ENCODE measurements at regions not wholly inside any gene's neighbourhood (a gene's known extent, or its start where the extent isn't known, plus 50 kb on each side); places are given as distances from the start of the nearest gene placed in this dataset.

GRCh38 chr2:181294979-181295378, 162.2 kb upstream of the ITGA4 start:
- Mint-ChIP-seq H3K4me3 (ENCODE audit: unreplicated experiment) (no peak overlapping the region), H3K9me3 (ENCODE audit: low read depth) (peaks cover 35% of the 10 kb centered on the region), H3K27me3 (ENCODE audit: low read depth) (no peaks in the 10 kb centered on the region), H3K36me3 (ENCODE audit: low read depth) (peaks cover 6% of the 10 kb centered on the region), H3K27ac (ENCODE audit: unreplicated experiment) (no peak overlapping the region), H3K4me1 (ENCODE audit: low read depth) (peaks cover 8% of the 10 kb centered on the region)
- TF ChIP-seq CTCF (IDR thresholded peaks at IDR 0.05): no peak
- DNase-seq (ENCODE audit: low spot score): no peak

GRCh38 chr2:181300600-181301291, 156.4 kb upstream of the ITGA4 start:
- no peak overlapping the region for H3K4me3 Mint-ChIP-seq (ENCODE audit: unreplicated experiment)
- H3K4me1 Mint-ChIP-seq (ENCODE audit: low read depth): peaks cover 4% of the 10 kb centered on the region
- no peak overlapping the region for H3K27ac Mint-ChIP-seq (ENCODE audit: unreplicated experiment)
- H3K36me3 Mint-ChIP-seq (ENCODE audit: low read depth): peaks cover 4% of the 10 kb centered on the region
- TF ChIP-seq CTCF (IDR thresholded peaks at IDR 0.05): no peak
- peaks cover 32% of the 10 kb centered on the region for H3K9me3 Mint-ChIP-seq (ENCODE audit: low read depth)
- no peak for DNase-seq (ENCODE audit: low spot score)
- no peaks in the 10 kb centered on the region for H3K27me3 Mint-ChIP-seq (ENCODE audit: low read depth)

- Mint-ChIP-seq H3K27me3 (ENCODE audit: low read depth) (no peaks in the 10 kb centered on the region), H3K27ac (ENCODE audit: unreplicated experiment) (no peak overlapping the region)
These were observed 153.0 kb upstream of the ITGA4 start for GRCh38 chr2:181304011-181304844.

GRCh38 chr2:181305301-181306123, 151.7 kb upstream of the ITGA4 start:
- Mint-ChIP-seq H3K4me1 (ENCODE audit: low read depth) (peaks cover 35% of the 10 kb centered on the region), H3K4me3 (ENCODE audit: unreplicated experiment) (no peak overlapping the region), H3K27ac (ENCODE audit: unreplicated experiment) (no peak overlapping the region), H3K36me3 (ENCODE audit: low read depth) (no peaks in the 10 kb centered on the region), H3K9me3 (ENCODE audit: low read depth) (no peaks in the 10 kb centered on the region), H3K27me3 (ENCODE audit: low read depth) (no peaks in the 10 kb centered on the region)
- no peak for DNase-seq (ENCODE audit: low spot score)
- TF ChIP-seq CTCF (IDR thresholded peaks at IDR 0.05): no peak

More at GRCh38 chr2:181304011-181304844, 153.0 kb upstream of the ITGA4 start:
- H3K36me3 Mint-ChIP-seq (ENCODE audit: low read depth): no peaks in the 10 kb centered on the region
- DNase-seq (ENCODE audit: low spot score): no peak
- H3K4me3 Mint-ChIP-seq (ENCODE audit: unreplicated experiment): no peak overlapping the region
- TF ChIP-seq CTCF (IDR thresholded peaks at IDR 0.05): no peak
- H3K9me3 Mint-ChIP-seq (ENCODE audit: low read depth): peaks cover 7% of the 10 kb centered on the region
- peaks cover 30% of the 10 kb centered on the region for H3K4me1 Mint-ChIP-seq (ENCODE audit: low read depth)

GRCh38 chr2:181306785-181307184, 150.4 kb upstream of the ITGA4 start:
- Mint-ChIP-seq H3K27me3 (ENCODE audit: low read depth) (no peaks in the 10 kb centered on the region), H3K36me3 (ENCODE audit: low read depth) (no peaks in the 10 kb centered on the region), H3K4me3 (ENCODE audit: unreplicated experiment) (no peak overlapping the region), H3K27ac (ENCODE audit: unreplicated experiment) (peak overlapping the region; percentile 76), H3K4me1 (ENCODE audit: low read depth) (peaks cover 35% of the 10 kb centered on the region), H3K9me3 (ENCODE audit: low read depth) (no peaks in the 10 kb centered on the region)
- no peak for TF ChIP-seq CTCF (IDR thresholded peaks at IDR 0.05)
- DNase-seq (ENCODE audit: low spot score): no peak

All from chondrocyte (in vitro differentiated cells).